GM19351 (cell line): ENCODE measurements at regions not wholly inside any gene's neighbourhood (a gene's known extent, or its start where the extent isn't known, plus 50 kb on each side); places are given as distances from the start of the nearest gene placed in this dataset.
"Not testable (repeated sequence)": the region's sequence is repeated elsewhere in the genome, so short reads cannot be mapped to it uniquely, and the experiment has no call there.

Experiments
- ATAC-seq: cut with Tn5 transposase; IDR thresholded peaks from one replicate; pipeline ENCODE4 v1.9.1; 2021; ENCODE audit warnings: mild to moderate bottlenecking, moderate library complexity; ENCODE audit not compliant: unreplicated experiment

DNA sequence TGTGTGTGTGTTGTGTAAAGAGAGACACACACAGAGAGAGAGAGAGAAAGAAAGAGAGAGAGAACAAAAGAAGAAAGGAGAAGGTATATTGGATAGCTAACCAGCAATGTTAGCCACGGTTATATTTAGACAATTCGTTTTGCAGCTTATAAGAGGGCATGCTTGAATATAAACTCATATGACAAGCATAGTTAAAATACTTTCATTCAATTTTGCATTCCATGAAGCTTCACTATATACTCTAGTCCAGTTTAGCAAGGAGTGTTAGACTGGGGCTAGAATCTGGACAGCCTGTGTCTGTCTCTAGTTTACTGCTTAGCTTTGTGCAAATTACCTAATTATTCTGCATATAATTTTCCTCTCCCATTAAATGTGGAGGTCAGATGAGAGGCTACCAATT lies 525.9 kb upstream of the ZFP42 start:
- no peak for ATAC-seq

DNA sequence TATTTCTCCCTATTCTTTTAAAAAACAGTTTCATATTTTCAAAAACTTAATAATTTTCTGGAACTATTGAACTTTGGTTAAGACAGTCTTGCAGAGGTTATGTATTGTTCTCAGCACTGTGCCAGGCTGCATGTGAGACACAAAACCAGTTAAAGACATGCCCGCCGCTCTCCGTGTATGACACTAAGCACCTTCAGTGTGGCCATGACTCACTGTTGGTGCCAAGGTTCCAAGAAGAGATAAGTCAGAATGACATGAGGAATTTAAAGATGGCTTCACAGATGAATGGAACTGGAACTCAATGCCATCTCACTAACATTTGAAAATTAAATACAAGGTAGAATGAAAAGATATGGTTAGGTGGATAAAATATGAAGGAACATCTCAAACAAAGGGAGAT lies 525.5 kb upstream of the ZFP42 start:
- ATAC-seq: no peak

DNA sequence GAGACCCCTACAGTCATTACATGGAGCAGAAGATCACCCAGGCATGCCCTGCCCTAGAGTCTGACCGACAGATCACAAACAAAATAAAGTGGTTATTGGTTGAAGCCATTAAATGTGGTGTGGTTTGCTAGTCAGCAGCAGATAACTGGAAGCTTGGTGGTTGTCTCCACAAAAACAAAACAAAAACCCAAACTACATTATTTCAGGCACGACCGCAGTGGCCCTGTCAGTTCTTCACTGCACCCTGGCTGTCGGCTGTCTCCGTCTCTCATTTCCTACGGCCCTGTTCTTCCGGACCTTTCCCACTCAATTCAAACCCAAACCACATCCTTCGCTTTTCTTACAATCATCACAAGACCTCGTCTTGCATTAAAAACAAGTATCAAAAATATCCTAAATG lies 521.3 kb upstream of the ZFP42 start:
- no peak for ATAC-seq

GRCh38 chr4:187475901-187476300 lies 519.7 kb upstream of the ZFP42 start:
- ATAC-seq: no peak

DNA sequence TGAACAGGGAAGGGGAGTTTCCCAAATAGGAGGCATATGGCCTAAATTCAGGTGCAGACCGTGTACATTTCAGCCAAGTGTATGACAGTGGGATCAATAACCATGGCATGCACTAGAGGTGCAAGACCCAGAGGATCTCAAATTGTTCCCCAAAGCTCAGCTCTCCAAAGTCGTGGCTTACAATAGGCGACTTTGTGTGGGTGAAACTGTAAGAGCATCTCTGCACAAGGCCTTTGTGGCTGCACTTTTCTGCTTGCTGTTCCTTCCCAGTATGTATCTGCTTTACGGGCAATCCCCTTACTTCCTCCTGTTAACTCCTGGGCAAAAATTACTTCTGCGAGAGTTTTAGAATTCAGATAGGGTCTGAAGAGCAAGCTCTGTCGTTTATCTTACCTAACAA lies 518.3 kb upstream of the ZFP42 start:
- no peak for ATAC-seq

DNA sequence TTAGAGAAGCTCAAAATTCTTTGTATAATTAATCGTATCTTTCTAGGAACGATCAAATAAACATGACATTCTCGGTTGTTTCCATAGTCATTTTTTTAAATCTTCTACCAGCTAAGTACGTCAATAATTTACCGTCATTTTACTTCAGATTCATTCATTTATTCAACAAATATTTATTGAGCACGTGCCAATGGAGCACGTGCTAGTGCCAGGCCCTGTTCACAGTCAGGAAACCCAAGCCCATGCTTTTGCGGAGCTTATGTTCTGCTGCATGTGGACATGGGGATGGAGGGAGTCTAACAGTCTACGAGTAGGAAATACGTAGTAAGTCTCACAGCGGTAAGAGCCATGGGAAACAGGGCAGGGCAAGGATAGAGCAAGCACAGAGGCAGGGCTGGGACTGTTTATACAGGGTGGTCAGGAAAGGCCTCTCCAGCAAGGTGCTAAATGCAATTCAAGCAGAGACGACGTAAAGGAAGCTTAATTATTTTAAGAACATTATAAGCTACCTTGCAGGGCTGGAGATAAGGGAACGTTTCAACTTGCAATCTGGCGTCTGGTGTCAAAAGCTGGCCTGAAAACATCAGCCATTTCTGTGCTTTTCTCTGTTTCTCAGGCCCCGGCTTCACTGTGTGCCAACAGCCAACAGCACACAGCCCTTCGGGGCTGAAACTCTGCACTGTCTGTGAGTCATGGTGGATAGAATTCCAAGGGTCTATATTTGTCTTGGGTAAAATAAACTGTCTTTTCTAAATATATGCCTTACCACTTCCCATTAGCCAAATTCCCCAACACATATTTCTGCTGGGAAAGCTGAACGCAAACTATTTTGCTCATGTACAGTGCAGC lies 517.1 kb upstream of the ZFP42 start:
- ATAC-seq: no peak

DNA sequence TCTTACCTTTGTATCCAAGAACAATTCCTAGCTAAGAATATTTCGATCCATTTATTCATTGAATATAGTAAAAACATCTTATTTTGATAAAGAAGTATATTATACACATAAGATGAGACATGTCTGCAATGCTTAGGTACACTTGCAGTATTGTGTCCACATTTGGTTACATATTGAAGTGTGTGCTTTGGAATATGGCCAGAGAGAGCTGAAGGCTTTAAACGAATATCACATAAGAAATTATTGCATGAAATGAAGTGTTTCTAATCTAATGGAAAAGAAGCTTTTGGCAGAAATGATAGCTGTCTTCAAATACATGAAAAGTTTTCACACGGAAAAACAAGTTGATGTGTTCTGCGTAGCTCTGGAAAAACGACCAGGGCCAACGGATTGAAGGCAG lies 516.1 kb upstream of the ZFP42 start:
- ATAC-seq: no peak

DNA sequence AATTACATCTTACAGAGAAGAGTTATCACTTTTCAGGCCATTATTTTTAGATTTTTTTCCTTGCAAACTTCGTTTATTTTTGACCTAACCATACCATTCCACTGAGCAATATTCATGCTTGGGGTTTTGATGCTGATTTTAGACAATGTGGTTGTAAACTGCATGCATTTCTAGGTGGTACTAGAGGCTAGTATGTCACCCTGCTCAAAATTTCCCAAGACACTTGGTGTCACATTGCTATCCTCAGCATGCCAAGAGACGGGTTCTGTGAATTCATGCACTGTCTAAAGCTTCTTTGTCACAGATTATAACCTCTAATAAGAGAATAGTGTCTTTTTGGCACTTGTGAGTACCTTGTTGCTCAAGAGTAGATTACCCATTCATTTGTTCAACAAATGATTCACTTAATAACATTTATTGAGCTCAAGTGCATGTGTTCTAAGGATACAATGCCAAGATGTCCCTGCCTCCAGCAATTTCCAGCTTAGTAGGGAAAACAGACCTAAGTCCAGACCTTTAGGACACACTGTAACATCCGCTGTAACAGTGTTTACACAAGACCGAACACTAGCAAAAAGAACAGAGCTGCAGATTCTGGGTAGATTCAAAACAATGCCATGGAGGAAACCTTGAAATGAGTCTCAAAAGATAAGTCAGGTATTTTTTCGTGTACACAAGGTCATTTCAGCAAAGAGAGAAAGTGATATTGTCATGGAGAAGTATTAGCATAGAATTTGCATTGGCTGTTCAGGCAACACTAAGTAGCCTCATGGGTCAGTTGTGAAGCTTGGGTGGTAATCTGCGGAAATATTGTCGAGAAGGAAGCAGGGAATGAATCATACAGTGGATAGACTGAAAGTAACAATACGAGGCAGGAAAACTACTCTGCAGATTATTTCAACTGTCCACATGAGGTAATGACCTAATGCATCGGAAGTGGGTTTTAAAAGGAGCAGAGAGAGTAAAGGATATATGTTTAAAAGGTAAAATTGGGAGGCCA lies 515.1 kb upstream of the ZFP42 start:
- ATAC-seq: no peak

DNA sequence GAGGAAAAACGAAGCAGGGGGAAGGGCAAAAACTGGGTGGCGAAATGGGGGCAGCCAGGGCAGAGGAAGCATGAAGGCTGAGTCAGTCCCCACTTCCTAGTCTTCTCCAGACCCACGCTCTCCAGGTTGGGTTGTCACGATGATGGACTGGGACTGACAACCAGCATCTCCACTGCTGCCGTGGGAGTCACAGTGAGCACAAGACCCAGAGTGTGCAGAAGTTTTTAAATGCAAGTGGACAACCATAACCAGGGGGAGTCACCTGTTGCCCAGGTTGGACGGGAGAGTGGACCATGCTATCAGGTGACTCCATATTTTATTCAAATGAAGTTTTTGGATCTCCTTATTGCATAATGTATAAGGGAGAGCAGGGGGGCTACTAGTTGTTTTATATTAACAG lies 511.4 kb upstream of the ZFP42 start:
- ATAC-seq: no peak

DNA sequence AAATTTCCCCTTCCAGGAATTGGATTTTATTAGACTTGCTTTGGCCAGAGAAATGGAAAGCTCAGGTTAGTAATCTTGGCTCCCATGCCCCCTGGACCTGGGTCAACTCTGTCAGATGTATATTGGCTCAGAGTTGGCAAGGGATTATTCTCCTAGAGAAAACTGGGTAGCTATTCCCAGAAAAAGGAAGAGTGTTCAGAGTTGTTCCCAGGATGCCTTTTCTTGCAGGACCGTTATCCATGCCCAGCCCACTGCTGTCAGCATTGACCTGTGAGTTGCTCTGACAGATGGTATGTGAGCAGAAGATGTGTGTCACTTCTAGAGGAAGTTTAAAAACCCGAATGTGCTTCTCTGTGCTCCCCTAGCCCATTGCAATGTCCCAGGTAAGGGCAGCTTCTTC lies 509.9 kb upstream of the ZFP42 start:
- no peak for ATAC-seq

GRCh38 chr4:187491286-187491685 lies 504.3 kb upstream of the ZFP42 start:
- no peak for ATAC-seq

GRCh38 chr4:187491959-187492358 lies 503.6 kb upstream of the ZFP42 start:
- ATAC-seq: no peak

- ATAC-seq: no peak
Observed at GRCh38 chr4:187493661-187494060, 501.9 kb upstream of the ZFP42 start.

DNA sequence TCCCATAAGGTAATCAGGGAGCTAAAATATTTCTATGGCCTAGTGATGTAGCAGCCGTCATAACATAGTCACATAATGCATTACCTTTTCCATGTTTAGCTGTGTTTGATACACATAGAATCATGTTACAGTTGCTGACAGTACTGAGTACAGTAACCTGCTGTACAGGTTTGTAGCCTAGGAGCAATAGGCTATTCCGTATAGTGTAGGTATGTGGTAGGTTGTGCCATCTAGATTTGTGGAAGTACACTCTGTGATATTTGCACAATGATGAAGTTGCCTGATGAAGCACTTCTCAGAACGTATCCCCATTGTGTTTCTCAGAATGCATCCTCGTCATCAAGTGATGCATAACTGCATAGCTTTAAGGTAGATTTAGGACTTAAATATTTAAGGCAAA lies 495.6 kb upstream of the ZFP42 start:
- ATAC-seq: no peak

- no peak for ATAC-seq
Observed at GRCh38 chr4:187500796-187501195, 494.8 kb upstream of the ZFP42 start.

DNA sequence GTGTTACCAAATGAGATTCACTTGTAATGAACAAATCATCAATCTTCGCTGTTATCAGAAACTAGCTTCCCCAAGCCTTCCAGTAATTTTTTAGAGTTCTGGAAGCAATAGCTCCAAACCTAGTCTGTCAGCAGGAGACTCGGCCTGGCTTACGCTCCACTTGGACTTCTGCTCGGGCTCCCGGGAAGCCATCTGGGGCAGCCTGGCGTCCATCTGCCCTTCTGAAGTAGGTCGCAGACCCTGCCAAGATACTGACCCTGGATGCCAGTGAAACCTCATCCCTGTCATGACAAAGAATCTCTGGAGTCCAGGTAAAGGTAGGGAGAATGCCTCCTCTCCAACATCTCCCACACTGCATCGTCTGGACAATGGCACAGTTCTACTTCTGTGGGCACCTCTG lies 493.8 kb upstream of the ZFP42 start:
- ATAC-seq: no peak

GRCh38 chr4:187504974-187505797 lies 490.4 kb upstream of the ZFP42 start:
- no peak for ATAC-seq

DNA sequence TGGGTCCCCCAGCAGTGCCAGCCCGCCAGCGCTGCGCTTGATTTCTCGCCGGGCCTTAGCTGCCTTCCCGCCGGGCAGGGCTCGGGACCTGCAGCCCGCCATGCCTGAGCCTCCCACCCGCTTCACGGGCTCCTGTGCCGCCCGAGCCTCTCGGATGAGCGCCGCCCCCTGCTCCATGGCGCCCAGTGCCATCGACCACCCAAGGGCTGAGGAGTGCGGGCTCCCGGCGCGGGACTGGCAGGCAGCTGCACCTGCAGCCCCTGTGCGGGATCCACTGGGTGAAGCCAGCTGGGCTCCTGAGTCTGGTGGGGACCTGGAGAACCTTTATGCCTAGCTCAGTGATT lies 489.8 kb upstream of the ZFP42 start:
- ATAC-seq: not testable (repeated sequence)

GRCh38 chr4:187516224-187516623 lies 479.3 kb upstream of the ZFP42 start:
- ATAC-seq: no peak

DNA sequence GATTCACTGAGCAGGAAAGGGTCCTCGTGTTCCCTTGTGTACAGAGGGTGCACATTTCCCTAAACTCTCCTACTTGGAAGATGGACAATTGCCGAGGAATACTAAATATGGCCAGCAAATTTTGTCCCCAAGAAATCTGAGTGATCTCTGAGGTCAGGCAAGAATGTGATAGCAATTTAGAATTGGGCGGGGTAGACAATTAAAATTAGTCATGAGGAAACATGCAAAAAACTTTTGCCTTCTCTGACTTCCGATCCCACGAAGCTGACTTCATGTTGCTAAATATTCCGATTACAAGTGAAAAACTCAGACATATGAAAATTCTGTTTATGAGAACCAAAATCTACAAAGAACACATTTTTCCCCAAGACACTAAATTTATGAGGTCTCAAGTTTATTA lies 453.9 kb upstream of the ZFP42 start:
- ATAC-seq: no peak

GRCh38 chr4:187544461-187545053 lies 451.0 kb upstream of the ZFP42 start:
- ATAC-seq: no peak
